ENCODE measurements at regions not wholly inside any gene's neighbourhood (a gene's known extent, or its start where the extent isn't known, plus 50 kb on each side); places are given as distances from the start of the nearest gene placed in this dataset.

DNA sequence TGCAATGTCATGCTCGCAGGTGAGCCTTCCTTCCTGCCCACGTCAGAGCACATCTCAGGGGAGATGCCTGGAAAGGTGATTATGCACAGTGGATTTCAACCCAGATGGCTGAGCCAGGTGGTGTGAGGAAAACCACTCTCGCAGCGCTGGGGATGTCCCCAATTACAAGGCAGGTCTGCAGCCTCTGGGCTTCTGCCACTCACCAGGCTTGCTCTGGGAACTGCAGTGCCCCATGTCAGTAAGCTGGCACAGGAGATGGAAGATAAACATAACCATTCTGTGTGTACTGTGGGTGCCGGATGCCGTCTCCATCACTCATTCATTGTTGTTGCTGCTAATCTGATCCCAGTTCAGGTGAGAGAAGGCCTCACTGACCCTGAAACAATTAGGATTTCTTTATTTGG is 222.9 kb upstream of the PITRM1 start:
- no peak for TF ChIP-seq POLR2A (IDR thresholded peaks at IDR 0.05)
- TF ChIP-seq, protein P1, sequence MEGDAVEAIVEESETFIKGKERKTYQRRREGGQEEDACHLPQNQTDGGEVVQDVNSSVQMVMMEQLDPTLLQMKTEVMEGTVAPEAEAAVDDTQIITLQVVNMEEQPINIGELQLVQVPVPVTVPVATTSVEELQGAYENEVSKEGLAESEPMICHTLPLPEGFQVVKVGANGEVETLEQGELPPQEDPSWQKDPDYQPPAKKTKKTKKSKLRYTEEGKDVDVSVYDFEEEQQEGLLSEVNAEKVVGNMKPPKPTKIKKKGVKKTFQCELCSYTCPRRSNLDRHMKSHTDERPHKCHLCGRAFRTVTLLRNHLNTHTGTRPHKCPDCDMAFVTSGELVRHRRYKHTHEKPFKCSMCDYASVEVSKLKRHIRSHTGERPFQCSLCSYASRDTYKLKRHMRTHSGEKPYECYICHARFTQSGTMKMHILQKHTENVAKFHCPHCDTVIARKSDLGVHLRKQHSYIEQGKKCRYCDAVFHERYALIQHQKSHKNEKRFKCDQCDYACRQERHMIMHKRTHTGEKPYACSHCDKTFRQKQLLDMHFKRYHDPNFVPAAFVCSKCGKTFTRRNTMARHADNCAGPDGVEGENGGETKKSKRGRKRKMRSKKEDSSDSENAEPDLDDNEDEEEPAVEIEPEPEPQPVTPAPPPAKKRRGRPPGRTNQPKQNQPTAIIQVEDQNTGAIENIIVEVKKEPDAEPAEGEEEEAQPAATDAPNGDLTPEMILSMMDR (IDR thresholded peaks at IDR 0.05 in 4 of 5, conservative IDR thresholded peaks at IDR 0.05 in 1 of 5), result no peak

All from gastrocnemius medialis (tissue), 4 donors.